Neural crest cell (in vitro differentiated cells): ENCODE measurements at regions not wholly inside any gene's neighbourhood (a gene's known extent, or its start where the extent isn't known, plus 50 kb on each side); places are given as distances from the start of the nearest gene placed in this dataset.

Experiments used
- DNase-seq: peaks from one replicate; pipeline ENCODE4 v3.0.0; 2021; ENCODE audit warnings: low read depth, mixed read lengths, low spot score
- H3K27ac Mint-ChIP-seq: one replicate; pipeline ENCODE4 v1.8.0; 2021; ENCODE audit warnings: mild to moderate bottlenecking, mixed read lengths; ENCODE audit not compliant: unreplicated experiment
- H3K27me3 Mint-ChIP-seq: 2 replicates; pipeline ENCODE4 v1.8.0; 2021; ENCODE audit warnings: low read depth, mild to moderate bottlenecking, mixed read lengths
- H3K36me3 Mint-ChIP-seq: 2 replicates; pipeline ENCODE4 v1.8.0; 2021; ENCODE audit warnings: low read depth, mild to moderate bottlenecking, mixed read lengths
- H3K4me1 Mint-ChIP-seq: 2 replicates; pipeline ENCODE4 v1.8.0; 2021; ENCODE audit warnings: mixed read lengths
- H3K4me3 Mint-ChIP-seq: one replicate; pipeline ENCODE4 v1.8.0; 2021; ENCODE audit warnings: mild to moderate bottlenecking, mixed read lengths
- H3K9me3 Mint-ChIP-seq: 2 replicates; pipeline ENCODE4 v1.8.0; 2021; ENCODE audit warnings: mixed read lengths
- CTCF ChIP-seq: fragments of 200-600 bp; sonication (generic); conservative IDR thresholded peaks from 2 replicates; pipeline ENCODE4 v1.5.0; 2021; ENCODE audit warnings: antibody characterized with exemption, mild to moderate bottlenecking

GRCh38 chr9:111167341-111167740 lies 129.1 kb upstream of the LPAR1 start:
- no peak overlapping the region for H3K27ac Mint-ChIP-seq
- DNase-seq: no peak
- no peak for TF ChIP-seq CTCF
- no peaks in the 10 kb centered on the region for H3K4me1 Mint-ChIP-seq
- no peaks in the 10 kb centered on the region for H3K27me3 Mint-ChIP-seq
- H3K4me3 Mint-ChIP-seq: no peak overlapping the region
- peaks cover 9% of the 10 kb centered on the region for H3K36me3 Mint-ChIP-seq
- peaks cover 14% of the 10 kb centered on the region for H3K9me3 Mint-ChIP-seq

GRCh38 chr9:111163716-111164389 lies 125.6 kb upstream of the LPAR1 start:
- H3K9me3 Mint-ChIP-seq: peaks cover 14% of the 10 kb centered on the region
- H3K4me1 Mint-ChIP-seq: no peaks in the 10 kb centered on the region
- DNase-seq: no peak
- TF ChIP-seq CTCF: no peak
- H3K4me3 Mint-ChIP-seq: no peak overlapping the region
- no peaks in the 10 kb centered on the region for H3K27me3 Mint-ChIP-seq
- H3K36me3 Mint-ChIP-seq: peaks cover 9% of the 10 kb centered on the region
- H3K27ac Mint-ChIP-seq: no peak overlapping the region

GRCh38 chr9:111162026-111162425 lies 123.8 kb upstream of the LPAR1 start:
- H3K27me3 Mint-ChIP-seq: no peaks in the 10 kb centered on the region
- DNase-seq: no peak
- H3K9me3 Mint-ChIP-seq: peaks cover 2% of the 10 kb centered on the region
- peaks cover 3% of the 10 kb centered on the region for H3K36me3 Mint-ChIP-seq
- no peak overlapping the region for H3K27ac Mint-ChIP-seq
- H3K4me1 Mint-ChIP-seq: no peaks in the 10 kb centered on the region
- no peak overlapping the region for H3K4me3 Mint-ChIP-seq
- no peak for TF ChIP-seq CTCF

- Mint-ChIP-seq H3K27me3 (no peaks in the 10 kb centered on the region), H3K4me1 (no peaks in the 10 kb centered on the region), H3K27ac (no peak overlapping the region), H3K4me3 (no peak overlapping the region), H3K9me3 (no peaks in the 10 kb centered on the region), H3K36me3 (no peaks in the 10 kb centered on the region)
- DNase-seq: no peak
- TF ChIP-seq CTCF: no peak
Measured at GRCh38 chr9:111161015-111161415, 122.7 kb upstream of the LPAR1 start.

GRCh38 chr9:111158999-111159398 lies 120.7 kb upstream of the LPAR1 start:
- TF ChIP-seq CTCF: no peak
- Mint-ChIP-seq H3K4me3 (no peak overlapping the region), H3K36me3 (no peaks in the 10 kb centered on the region), H3K9me3 (no peaks in the 10 kb centered on the region), H3K27ac (no peak overlapping the region), H3K27me3 (no peaks in the 10 kb centered on the region), H3K4me1 (no peaks in the 10 kb centered on the region)
- DNase-seq: no peak
